H4 (cell line): ENCODE measurements at regions not wholly inside any gene's neighbourhood (a gene's known extent, or its start where the extent isn't known, plus 50 kb on each side); places are given as distances from the start of the nearest gene placed in this dataset.
A peak's percentile ranks its signal among the peaks of the same experiment; 100 is the strongest.

Experiments used
- DNase-seq: peaks from one replicate; pipeline ENCODE4 v3.0.0-alpha.2; 2015; ENCODE audit warnings: low spot score

DNA sequence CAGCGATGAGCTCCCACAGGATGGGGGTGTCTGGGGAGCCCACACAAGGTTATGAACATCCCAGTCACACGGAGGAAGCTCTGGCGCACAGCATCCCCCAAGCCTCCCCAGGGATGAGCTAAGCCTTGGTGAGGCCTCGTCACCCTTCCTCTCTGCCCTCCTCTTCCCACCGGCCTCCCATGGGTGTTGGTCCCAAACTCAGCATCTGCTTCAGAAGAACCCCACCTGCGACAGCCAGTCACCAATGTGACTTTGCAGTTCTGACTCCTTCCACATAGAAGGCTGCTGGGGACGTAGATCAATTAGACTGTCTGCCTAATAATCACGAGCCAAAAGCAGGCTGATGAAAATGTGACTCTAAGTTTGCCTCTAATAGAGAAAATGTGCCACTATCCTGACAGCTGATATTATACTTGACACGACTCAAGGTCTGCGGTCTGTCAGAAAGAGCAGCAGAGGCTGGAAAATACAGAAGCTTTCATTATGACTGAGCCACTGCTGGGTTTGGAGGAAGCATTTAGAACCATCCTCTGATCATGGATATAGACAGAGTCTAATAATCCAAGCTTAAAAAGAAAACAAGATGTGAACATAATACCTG lies 116.0 kb upstream of the PFKP start:
- no peak for DNase-seq

DNA sequence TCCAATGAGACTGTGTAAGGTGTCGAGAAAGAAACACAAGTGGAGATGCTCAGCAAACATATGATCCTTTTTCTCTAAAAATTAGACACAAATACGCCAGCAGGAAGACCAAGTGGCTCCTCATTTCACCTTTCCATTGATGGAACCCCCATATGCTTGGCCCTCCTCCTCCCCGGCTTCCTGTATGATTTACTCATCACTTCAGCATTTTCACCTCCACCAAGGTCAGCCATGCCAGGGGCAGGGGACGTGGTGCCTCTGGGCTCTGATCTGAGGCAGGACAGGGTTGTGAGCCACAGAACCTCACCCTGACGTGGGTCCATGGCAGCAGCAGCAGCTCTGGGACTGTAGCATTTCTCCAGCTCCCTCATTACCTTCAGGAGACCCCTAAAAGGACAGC lies 116.8 kb upstream of the PFKP start:
- DNase-seq: no peak

DNA sequence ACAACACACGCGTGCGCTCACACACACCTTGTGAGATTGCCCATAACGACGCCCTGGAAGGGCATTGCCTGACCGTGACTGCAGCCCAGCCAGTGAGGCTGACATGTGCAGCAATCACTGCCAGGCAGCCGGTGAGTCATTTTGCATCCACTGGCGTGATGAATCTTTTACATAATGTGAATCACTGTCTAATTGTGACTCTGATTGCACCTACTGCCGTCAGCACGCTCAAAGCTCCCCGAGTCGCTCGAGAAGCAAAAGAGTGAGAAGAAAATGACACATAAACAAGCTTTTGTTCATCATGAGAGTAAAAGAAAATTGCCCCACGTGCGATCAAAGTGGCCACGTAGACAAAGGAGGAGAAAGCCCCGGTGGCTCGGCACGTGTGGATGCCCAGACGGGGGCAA lies 117.4 kb upstream of the PFKP start:
- DNase-seq: peak; percentile 53

DNA sequence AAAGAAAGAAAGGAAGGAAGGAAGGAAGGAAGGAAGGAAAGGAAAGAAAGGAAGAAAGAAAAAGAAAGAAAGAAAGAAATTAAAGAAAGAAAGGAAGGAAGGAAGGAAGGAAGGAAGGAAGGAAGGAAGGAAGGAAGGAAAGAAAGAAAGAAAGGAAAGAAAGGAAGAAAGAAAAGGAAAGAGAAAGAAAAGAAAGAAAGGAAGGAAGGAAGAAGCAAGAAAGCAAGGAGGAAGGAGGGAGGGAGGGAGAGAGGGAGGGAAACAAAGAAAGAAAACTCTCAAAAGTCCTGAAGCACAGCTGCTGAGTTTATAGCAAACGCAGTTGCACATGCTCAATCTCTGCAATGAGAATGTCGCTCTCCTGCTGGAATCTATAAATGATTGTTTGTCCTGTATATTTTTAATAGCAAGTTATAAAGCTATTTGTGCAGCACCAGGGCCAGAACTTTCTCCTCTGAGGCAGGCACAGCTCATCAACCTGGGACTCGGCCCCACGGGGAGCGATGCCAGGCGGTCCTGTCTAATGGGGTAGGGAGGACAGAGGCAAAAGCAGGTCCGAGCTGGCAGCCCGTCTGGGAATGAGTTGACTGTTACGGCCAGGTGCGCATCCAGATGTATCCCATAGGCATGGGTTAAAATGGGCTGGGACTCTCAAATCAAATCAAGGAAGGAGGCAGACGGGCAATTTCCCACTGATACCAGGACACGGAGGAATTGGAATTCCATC lies 118.0 kb upstream of the PFKP start:
- no peak for DNase-seq

DNA sequence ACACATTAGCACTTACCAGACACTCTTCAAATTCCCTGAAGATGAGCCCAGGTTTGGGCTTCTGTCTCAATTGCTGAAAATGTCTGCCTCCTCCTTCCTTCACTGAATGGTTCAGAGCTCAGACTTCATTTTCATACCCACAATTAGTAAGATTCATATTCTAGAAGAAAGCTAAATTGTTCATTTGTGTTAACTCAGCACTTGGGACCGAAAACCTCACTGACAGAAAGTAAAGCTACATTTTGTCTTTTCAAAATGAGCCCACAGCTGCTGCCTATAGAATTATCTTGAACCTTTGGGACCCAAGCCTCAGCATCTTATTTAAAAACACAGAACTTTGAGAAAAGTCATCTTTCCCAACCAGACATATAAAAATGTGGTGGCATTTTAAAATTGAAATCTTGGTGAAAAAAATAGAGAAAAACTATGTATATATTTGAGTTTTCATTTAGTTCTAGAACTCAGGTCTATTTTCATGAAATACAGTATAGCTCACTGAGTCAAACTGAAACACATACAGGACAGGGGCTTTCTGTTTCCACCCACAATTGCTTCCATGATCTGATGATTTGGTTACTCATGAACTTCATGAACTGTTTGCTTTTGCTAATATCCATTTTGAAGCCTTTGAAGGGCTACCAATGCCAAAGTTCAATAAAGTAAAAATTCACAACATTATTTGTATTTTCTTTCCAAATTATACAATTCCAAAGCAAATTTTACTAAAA lies 119.1 kb upstream of the PFKP start:
- DNase-seq: no peak

DNA sequence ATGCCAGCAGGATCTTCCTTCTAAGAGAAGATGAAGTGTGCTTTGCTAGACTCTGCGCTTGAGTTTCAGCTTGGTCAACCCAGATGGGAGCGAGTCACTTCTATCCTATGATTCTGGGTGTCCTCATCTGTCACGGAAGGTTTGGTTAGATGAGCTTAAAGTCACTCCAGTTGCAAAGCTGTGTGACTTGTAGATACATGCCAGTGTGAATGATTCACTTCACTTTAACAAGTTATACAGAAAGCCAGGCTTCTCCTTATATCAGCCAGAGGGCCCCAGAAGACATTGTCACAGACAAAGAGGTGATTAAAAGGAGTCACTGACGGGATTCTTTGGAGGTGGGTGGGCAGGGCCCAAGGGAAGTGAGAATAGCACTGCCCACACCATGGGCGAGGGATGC lies 122.6 kb upstream of the PFKP start:
- no peak for DNase-seq

DNA sequence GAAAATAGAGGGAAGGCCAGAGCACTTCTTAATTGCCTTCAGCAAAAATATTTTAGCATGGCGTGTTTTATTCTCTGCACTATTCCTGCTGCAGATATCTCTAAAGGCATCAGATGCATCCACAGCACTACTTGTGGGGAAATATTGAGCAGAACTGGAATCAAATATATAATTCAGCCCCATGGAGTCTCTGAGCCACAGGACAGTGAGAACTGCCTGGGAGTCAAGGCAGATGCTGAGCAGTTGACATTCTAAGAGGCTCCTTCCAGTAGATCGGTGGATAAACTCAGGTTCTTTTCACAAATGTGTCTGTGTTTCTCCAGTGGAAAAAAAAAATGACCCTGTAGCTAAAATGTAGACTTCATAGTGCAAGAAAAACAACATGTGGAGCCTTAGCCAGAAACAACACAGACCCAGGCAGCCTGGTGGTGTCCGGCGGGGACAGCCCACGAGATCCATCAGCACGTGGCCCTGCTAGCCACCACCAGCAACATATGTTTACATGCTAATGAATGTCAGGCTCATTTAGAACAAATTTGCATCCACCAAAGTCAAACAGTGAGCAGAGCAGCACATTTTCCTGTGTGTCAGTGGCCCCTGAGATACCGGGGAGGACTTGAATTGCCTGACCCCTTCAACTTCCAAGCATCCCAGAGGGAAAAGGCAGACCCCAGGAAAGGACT lies 123.3 kb upstream of the PFKP start:
- DNase-seq: no peak

DNA sequence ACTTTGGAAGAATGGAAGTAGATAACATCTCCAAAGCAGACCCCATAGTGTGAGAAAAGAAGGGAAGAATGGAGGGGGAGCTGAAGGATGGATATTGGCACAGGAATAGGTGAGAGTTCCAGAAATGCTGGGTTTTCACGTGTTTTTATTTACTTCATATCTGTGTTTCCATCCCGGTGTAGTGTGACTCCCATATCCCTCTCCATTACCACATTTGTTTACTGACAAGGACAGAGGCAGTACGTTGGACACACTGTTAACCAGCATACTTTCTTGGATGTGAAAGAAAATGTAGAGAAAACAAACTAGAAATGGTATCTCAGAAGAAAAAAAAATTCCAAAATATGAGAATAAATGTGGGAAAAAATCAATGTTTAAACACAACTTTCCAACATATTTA lies 124.4 kb upstream of the PFKP start:
- DNase-seq: no peak

DNA sequence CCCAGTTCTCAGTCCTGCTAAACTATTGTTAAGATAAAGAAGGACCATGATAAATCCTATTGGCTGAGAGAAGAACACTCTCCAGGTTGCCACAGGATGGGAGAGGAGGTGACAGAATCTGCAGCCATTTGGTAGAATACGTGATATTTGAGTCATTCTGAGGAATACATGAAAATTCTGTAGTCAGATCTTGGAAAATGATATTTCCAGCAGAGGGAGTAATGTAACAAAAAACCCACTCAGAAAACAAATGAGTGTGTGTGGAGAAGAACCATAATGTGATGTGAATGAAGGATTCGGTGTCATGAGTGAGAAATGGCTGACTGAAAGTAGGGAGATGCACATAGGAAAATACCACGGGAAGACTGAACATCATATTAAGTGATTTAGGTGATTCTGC lies 128.5 kb upstream of the PFKP start:
- DNase-seq: no peak

DNA sequence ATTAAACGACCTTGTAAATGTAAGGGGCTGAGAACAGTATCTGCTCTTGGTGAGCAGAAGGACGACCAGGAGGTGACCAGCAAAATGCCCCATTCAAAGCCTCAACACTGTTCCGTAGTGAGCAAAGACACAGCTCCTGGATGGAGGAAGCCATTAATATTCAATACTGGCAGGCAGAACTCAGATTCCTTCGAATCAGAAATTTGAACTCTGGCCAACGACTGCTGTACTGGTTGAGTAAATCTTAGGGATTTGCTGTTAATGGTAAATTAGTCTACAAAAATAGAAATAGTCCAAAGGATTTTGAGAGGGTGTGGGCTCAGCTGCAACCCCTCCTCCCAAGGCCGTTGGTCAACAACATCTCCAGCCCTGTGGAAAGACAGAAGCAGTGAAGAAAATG lies 130.5 kb upstream of the PFKP start:
- DNase-seq: no peak

DNA sequence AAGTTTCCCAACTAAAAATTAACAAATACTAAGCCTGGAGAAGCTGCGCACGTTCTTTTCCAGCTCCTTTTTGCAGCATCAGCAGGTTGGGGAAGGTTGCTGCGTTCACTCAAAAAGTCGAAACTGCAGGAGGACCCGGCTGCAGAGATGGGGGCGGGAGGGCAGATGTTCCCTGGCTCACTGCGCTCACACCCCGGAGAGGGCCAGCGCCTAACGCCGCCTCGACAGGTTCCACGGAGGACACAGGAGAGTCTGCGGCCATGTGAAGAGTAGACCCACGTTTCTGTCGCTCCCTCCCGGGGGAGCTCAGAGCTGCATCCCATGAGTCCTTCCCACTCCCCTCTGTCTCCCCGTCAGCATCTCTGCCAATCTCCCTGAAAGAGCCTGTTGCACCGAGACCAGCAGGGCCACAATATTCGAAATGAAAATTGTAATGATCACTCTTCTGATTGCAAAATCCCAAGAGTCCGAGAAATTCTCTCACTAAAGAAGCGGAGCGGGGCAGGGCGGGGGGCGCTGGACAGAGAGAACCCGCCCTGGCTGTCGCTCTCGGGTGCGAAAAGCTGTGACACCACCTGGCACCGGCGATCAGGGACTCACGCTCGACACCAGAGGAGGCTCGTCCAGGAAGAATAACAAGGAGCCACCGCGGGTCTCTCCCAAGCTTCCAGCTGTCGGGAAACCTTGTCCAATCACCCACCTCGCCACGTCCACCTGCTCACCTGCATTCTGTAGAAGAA lies 131.5 kb upstream of the PFKP start:
- DNase-seq: no peak

DNA sequence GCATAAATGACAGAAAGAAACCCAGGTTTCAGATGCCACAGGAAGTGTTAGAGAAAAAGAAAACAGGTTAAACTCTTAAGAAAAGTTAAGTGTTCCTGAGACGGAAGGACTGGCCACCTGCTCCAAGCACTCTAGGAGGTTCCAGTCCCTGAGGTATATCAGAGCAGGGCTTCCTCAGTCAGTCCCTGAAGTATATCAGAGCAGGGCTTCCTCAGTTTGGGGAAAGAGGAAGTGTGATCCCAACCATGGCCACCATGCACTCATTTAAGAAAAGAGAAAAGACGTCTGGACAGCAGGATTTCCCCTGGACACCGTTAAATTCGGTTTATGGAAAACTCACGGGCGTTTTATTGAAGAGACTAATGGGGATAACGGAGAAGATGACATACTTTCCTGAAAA lies 133.4 kb upstream of the PFKP start:
- DNase-seq: no peak

DNA sequence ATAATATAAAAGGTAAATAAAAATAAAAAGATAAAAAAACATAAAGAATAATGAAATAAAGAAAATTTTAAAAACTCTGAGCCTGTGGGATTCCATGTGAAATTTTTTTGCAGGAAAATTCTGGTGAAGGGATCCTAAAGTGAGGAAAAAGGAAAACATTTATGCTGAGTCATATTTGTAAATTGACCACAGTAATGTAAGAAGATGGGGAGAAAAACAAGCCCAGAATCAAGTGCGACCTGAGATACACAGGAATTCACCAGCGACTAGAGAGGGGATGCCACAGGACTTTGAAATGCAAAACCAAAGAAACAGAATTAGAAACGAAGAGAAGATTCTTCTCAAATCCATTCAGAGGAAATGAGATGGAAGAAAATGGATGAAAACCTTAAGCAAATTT lies 133.8 kb upstream of the PFKP start:
- DNase-seq: no peak

DNA sequence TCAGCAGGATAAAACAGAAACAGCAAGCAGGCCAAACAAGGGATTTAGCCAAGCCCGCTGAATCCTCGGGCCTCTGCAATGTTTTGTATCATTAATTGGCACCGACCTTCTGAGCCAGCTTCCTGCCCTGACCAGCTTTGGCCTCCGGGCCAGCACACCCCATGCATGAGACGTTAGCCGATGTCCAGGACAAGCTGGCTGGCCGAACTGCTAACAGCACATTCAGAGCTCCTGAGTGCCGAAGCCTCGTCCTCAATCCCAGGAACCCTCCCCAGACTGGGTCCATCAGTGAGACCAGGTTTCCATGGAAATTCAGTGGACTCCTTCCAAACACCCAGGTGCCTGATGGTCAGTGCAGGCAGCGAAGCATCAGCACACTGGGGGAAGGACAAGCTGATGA lies 134.3 kb upstream of the PFKP start:
- DNase-seq: no peak

DNA sequence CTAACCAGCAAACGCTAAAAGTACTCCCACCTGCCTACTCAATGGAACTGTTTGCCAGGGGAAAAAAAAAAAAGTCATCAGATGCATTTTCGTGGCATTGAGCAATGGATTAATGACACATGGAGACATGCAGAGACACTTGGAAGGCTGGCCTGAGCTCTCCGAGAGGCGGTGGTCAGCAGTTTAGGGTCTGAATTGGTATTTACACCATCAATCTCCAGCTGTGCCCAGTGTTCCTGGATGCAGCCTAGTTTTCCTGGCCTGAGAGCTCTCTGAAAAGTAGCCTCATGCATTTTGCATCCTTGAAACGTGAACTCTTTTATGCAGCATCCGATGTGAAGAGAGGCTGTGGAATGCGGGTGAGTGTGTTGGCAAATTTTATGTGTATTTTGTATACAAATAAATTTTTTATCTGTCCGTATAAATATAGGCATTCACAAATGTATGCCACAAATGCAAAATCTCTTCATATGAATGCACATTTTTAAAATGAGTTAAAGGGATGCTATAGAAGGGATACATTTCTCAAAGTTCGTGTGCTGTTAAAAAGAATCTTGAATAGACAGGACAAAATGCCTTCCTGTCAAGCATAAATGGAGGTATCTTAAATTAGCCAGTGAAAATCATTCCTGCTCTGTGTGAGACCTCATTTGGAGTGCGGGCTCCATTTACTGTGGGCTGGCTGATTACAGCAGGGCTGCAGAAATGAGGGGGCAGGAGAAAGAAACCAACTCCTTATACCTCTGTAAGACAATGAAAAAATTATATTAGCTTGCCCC lies 137.7 kb upstream of the PFKP start:
- DNase-seq: no peak

DNA sequence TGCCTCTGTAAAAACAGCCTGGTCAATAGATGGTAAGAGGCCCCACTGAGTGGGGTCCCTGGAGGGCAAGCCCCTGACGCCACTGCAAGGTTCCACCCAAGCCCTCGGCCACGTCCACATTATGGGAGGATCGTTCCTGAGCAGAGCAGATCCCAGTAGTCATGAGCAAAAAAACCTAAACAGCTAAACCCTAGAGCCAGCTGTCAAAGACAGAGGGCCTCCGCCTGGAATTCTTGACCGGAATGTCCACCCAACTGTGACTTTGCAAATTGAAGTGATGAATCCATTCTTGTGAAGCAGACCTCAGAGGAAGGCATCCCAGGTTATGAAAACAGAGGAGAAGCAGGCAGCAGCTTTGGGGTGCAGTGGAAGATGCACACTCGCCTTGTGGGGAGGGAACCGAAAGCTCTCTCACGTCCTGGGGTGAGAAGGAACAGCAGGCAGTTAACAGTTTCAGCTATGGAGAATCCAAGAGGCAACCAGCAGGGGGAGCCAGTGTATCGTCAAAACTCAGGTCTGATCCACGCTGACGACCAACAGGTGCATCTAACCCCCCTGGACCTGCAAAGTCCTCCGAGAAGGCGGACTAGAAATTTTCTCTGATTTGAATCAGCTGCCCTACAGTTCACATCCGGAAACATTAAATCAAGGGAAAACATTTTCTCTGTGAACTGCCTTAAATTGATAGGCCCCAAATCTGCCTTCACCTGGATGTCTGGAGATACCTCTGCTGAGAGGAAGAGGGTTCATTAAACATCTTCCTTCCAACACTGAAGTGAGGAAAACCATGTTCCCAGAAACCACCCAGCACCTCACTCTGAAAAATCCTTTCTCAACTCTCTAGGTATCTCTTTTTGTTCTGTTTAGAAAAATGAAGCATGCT lies 139.1 kb upstream of the PFKP start:
- DNase-seq: peak; percentile 22

DNA sequence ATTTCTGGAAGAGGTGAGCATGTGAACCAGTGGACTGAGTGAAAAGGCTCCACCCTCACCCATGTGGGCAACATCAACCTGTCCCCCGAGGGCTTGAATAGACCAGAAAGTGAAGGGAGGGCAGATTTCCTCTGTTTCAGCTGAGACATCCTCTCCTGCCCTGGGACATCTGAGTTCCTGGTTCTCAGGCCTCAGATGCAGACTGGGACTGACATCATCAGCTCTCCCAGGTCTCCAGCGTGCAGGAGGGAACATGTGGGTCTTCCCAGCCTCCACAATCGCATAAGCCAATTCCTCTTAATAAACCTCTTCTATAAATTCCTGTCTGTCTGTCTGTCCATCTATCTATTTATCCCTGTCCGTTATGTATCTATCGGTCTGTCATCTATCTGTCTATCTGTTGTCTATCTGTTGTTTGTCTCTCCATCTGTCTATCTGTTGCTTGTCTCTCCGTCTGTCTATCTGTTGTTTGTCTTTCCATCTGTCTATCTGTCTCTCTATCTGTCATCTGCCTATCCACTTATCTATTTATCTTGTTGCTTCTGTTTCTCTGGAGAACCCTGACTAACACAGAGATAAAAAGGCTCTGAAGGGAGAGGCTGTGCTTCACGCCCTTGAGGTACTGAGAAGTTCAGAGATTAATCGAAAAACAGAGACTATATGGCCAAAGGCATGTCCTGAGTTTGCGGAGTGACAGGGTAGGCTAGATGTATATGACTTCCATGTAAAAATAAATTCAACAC lies 140.3 kb upstream of the PFKP start:
- no peak for DNase-seq

DNA sequence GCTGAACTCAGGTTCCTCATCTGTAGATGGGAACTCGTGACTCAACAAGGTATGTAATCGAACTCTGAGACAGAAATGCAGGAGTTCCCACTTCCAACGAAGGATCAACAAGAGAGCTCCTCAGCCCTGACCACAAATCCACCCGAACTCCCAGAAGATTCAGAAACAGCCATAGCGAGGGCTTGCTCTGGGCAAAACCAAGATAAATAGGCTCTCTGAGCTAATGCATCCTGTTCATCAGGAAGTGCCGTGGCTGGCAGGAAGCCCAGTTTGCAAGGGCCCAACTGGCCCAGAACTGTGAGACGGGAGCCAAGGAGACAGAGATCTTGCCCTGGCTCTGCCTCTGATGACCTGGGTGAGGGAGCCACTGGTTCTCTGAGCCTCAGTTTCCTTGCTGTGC lies 141.7 kb upstream of the PFKP start:
- DNase-seq: peak; percentile 77

DNA sequence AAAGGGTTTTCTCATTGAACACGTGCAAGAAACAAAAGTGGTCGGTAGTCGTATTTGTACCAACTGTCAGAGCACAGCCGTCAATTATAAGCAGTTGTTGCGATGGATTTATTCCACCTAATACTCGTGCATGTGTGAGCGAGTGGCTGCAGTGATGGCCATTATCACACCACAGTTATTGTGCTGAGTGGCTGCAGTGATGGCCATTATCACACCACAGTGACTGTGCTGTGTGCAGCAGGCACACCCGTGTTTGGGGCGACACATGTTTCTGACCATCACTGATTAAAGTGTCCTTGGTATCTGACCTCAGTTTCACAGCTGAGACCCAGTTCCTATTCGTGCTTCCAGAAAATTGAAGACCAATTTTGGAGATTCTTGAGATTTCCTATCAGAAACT lies 142.9 kb upstream of the PFKP start:
- DNase-seq: no peak
